Omental fat pad (tissue), 3 donors: ENCODE measurements at regions not wholly inside any gene's neighbourhood (a gene's known extent, or its start where the extent isn't known, plus 50 kb on each side); places are given as distances from the start of the nearest gene placed in this dataset.

Source experiments
- ATAC-seq: fragments of 150-250 bp; one replicate; pipeline ENCODE4 v1.9.1; 2016; ENCODE audit warnings: mild to moderate bottlenecking, moderate library complexity; ENCODE audit not compliant: low FRiP score
- DNase-seq: peaks from one replicate; pipeline ENCODE4 v3.0.0-alpha.2; 2019; ENCODE audit warnings: low spot score
- TF ChIP-seq, protein P1 (sequence below), 3 donors: fragments of 450-650 bp; IDR thresholded peaks; one replicate each; pipeline ENCODE4 v1.5.1; 2016 to 2017; ENCODE audit warnings: antibody characterized with exemption in 3 of 3, mild to moderate bottlenecking in 3 of 3, moderate library complexity in 2 of 3

DNA sequence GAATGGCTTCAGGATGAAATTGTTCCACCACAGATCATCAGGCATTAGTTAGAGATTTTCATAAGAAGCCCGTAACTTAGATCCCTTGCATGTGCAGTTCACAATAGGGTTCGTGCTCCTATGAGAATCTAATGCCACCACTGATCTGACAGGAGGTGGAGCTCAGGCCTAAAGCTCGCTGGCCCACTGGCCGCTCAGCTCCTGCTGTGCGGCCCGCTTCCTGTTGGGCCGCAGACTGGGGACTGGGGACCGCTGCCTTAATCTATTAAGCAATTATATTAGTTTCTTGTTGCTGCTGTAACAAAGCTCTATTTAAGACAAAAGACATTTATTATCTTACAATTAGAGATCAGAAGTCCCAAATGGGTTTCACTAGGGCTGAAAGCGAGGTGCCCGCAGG lies 205.6 kb downstream of the LARP7 start:
- no peak for DNase-seq
- TF ChIP-seq, protein P1, sequence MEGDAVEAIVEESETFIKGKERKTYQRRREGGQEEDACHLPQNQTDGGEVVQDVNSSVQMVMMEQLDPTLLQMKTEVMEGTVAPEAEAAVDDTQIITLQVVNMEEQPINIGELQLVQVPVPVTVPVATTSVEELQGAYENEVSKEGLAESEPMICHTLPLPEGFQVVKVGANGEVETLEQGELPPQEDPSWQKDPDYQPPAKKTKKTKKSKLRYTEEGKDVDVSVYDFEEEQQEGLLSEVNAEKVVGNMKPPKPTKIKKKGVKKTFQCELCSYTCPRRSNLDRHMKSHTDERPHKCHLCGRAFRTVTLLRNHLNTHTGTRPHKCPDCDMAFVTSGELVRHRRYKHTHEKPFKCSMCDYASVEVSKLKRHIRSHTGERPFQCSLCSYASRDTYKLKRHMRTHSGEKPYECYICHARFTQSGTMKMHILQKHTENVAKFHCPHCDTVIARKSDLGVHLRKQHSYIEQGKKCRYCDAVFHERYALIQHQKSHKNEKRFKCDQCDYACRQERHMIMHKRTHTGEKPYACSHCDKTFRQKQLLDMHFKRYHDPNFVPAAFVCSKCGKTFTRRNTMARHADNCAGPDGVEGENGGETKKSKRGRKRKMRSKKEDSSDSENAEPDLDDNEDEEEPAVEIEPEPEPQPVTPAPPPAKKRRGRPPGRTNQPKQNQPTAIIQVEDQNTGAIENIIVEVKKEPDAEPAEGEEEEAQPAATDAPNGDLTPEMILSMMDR (IDR thresholded peaks at IDR 0.05), result no peak
- no peak for ATAC-seq

DNA sequence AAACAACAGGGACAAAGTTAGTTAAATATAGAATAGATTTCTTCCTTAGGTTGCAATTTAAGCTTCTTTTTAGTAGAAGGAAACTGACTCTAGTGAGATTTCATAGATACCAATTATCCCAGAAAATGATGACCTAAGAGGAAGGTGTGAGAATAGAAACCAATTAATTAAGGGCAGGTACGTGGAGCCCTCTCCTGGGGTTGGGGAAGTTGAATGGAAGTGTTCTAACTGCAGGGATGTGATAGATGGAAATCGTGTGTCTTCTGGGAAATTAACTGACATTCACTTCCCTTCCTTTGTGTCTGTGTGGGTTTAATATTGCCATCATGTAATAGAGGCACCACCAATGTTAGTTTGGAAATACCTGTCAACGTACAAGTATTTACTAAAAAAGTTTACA lies 204.1 kb upstream of the ANK2 start:
- TF ChIP-seq, protein P1 (IDR thresholded peaks at IDR 0.05), result no peak
- DNase-seq (no peak), ATAC-seq (no peak)

DNA sequence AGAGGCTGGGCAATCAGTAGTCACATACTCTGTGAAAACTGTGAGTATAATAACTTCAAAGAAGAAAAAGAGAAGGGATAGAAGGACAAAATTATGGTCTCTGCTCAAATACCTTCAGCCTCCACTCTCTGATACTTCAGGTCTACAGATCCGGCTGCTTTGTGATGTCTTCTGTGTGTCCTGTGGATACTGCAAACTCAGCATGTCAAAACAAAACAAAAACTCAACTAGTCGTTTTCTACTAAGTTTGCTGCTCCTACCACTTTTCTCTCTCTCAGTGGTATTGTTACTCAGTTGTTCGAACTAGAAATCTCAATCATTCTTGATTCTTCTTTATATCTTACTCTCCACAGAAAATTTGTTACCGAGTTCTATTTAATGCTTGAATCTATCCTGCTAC lies 202.4 kb upstream of the ANK2 start:
- DNase-seq (no peak), ATAC-seq (no peak)
- TF ChIP-seq, protein P1 (IDR thresholded peaks at IDR 0.05), result no peak

DNA sequence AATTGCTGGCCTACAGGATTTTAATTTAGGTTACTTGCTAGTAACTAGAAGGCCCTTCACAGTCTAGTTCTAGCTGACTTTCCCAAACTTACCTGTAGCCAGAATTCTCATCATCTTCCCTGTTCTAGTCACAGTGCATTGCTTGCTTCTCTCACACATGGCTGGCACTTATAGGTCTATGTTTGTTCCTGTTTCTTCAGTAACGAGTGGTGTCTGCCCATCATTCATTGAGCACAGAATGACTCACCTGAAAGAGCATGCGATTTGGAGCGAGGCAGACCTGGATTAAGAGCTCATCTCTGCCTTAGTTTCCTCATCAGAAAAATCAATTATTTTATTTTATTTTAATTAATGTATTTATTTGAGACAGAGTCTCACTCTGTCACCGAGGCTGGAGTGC lies 201.7 kb upstream of the ANK2 start:
- no peak for ATAC-seq
- DNase-seq, result no peak
- TF ChIP-seq, protein P1 (IDR thresholded peaks at IDR 0.05), result no peak

DNA sequence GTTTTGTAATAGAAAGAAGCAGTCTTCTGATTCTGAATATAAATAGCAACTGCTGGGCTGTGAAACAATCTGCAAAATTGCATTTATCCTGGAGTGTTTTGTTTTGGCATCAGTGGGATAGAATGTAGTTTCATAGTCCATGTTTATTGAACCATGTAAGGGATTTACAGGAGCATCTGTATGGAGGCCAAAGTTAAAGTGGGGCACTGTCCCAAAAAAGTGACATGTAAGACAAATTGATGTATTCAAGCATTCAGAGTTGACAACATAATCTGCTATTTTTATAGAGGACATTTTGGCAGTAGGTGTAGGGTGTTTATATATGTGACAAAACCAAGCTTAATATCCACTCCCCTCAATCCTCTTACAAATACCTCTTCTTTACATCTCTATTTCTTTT lies 200.5 kb upstream of the ANK2 start:
- no peak for DNase-seq
- TF ChIP-seq, protein P1 (IDR thresholded peaks at IDR 0.05), result no peak
- ATAC-seq, result no peak

DNA sequence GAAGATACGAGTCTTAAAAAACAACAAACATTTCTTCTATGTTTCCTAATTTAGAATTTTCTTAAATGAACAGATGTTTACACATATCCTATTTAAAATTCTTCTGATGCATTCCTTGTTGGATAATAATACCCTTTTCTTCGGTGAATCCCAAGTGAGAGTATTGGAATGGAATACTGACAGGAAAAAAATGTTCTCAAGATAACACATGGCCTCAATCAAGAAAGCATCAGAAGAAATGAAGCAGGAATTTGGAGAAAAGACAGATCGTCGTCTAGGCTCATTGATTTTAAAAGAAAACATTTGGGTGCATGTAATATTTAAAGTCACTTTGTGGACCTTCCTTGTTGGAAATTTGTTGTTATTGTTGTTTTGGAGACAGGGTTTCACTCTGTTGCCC lies 196.9 kb upstream of the ANK2 start:
- TF ChIP-seq, protein P1 (IDR thresholded peaks at IDR 0.05), result no peak
- ATAC-seq, result no peak

DNA sequence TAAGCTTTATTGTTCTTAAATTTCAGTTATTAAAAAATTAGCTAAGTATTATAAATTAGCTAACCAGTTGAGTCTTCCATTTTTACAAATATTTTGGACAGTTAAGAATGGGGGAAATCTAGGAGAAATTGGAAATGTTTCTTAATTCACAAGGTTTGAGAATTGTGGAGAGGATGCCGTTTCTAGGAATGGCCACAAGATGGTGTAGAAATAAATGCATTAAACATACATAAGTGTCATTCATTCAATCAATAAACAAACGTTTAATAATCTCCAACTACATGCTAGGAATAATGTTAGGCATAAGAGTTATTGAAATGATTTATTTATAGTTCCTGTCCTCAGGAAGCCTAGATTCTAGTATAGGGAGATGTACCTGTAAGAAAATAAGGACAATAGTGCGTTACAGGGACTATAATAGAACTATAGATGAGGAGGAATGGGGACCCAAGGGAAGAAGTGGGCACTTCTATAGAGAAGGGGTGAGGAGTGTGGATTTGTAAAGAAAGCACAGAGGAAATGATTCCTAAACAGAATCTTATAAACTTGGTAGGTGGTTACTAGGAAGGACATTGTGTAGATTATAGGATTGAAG lies 195.7 kb upstream of the ANK2 start:
- TF ChIP-seq, protein P1 (IDR thresholded peaks at IDR 0.05), result no peak
- DNase-seq (no peak), ATAC-seq (no peak)

More for the DNA sequence above, 196.9 kb upstream of the ANK2 start:
- no peak for DNase-seq
